ENCODE measurements at regions not wholly inside any gene's neighbourhood (a gene's known extent, or its start where the extent isn't known, plus 50 kb on each side); places are given as distances from the start of the nearest gene placed in this dataset.

- intact Hi-C loops (cut with DNase I) = no loop called here
- no peaks in the 10 kb centered on the region for H3K9me3 ChIP-seq
- 76 to 78% (median 76%) methylated on average over 11 of the region's 11 CpGs for WGBS, 4 donors
These were observed 94.2 kb downstream of the ARL5B start for GRCh38 chr10:18753312-18753895.

GRCh38 chr10:18759575-18759974, 100.3 kb downstream of the ARL5B start:
- intact Hi-C loops (cut with DNase I) = no loop called here
- no peak overlapping the region for H3K4me3 ChIP-seq
- no peak for ATAC-seq
- no peaks in the 10 kb centered on the region for H3K36me3 ChIP-seq
- no peaks in the 10 kb centered on the region for H3K9me3 ChIP-seq
- 46 to 86% (median 83%) methylated on average over 1 of the region's 1 CpG for WGBS, 4 donors
- TF ChIP-seq, protein P1, sequence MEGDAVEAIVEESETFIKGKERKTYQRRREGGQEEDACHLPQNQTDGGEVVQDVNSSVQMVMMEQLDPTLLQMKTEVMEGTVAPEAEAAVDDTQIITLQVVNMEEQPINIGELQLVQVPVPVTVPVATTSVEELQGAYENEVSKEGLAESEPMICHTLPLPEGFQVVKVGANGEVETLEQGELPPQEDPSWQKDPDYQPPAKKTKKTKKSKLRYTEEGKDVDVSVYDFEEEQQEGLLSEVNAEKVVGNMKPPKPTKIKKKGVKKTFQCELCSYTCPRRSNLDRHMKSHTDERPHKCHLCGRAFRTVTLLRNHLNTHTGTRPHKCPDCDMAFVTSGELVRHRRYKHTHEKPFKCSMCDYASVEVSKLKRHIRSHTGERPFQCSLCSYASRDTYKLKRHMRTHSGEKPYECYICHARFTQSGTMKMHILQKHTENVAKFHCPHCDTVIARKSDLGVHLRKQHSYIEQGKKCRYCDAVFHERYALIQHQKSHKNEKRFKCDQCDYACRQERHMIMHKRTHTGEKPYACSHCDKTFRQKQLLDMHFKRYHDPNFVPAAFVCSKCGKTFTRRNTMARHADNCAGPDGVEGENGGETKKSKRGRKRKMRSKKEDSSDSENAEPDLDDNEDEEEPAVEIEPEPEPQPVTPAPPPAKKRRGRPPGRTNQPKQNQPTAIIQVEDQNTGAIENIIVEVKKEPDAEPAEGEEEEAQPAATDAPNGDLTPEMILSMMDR (IDR thresholded peaks at IDR 0.05) = no peak
- TF ChIP-seq POLR2A (IDR thresholded peaks at IDR 0.05) = no peak
- DNase-seq = no peak
- H3K27ac ChIP-seq = no peak overlapping the region
- no peaks in the 10 kb centered on the region for H3K27me3 ChIP-seq
- H3K4me1 ChIP-seq = no peaks in the 10 kb centered on the region

More at GRCh38 chr10:18753312-18753895, 94.2 kb downstream of the ARL5B start:
- TF ChIP-seq POLR2A (IDR thresholded peaks at IDR 0.05) = no peak
- TF ChIP-seq, protein P1 (IDR thresholded peaks at IDR 0.05) = no peak
- ATAC-seq = no peak
- H3K4me1 ChIP-seq = no peaks in the 10 kb centered on the region
- no peak overlapping the region for H3K4me3 ChIP-seq
- no peak overlapping the region for H3K27ac ChIP-seq
- H3K27me3 ChIP-seq = no peaks in the 10 kb centered on the region
- no peaks in the 10 kb centered on the region for H3K36me3 ChIP-seq
- no peak for DNase-seq

DNA sequence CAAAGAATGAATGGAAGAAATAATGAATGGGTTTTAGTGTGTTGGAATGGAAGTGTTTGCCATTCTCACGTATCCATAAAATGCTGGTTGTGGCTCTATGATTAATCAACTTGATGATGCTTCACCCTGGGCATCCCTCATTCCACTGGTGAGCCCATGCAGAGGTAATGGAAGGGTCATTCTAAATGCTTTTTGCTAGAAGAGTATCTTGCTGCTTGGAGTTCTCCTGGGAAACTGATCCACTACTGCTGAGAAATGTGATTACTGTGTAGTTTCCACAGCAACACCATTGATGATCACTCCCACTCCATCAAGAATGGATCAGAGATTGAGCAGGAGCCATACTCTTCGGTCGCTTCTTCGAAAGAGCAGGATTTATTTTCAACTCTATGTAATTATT, 101.6 kb downstream of the ARL5B start:
- no peak for TF ChIP-seq POLR2A (IDR thresholded peaks at IDR 0.05)
- TF ChIP-seq, protein P1 (IDR thresholded peaks at IDR 0.05) = no peak
- Histone ChIP-seq H3K27me3 (no peaks in the 10 kb centered on the region), H3K4me1 (no peaks in the 10 kb centered on the region), H3K27ac (no peak overlapping the region), H3K4me3 (no peak overlapping the region), H3K36me3 (no peaks in the 10 kb centered on the region), H3K9me3 (no peaks in the 10 kb centered on the region)
- 80 to 87% (median 86%) methylated on average over 4 of the region's 4 CpGs for WGBS, 4 donors
- no peak for ATAC-seq
- no peak for DNase-seq
- intact Hi-C loops (cut with DNase I) = no loop called here

DNA sequence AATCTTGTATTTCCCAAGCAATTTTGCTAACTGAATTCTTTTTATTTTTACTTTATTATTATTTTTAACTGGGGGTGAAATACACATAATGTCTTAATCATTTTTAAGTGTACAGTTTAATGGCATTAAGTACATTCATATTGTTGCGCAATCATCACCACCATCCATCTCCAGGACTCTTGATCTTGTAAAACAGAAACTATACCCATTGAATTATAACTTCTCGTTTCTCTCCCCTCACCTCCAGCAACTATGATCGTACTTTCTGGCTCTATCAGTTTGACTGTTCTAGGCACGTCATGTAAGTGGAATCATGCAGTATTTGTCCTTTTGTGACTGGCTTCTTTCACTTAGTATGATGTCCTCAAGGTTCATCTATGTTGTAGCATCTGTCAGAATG, 108.8 kb downstream of the ARL5B start:
- DNase-seq (no peak), ATAC-seq (no peak)
- Histone ChIP-seq H3K4me3 (no peak overlapping the region), H3K27ac (no peak overlapping the region), H3K4me1 (no peaks in the 10 kb centered on the region), H3K9me3 (peaks cover 0 to 6% (median 0%) of the 10 kb centered on the region in 12 donors), H3K27me3 (no peaks in the 10 kb centered on the region), H3K36me3 (no peaks in the 10 kb centered on the region)
- WGBS, 4 donors = 87 to 93% (median 92%) methylated on average over 4 of the region's 4 CpGs
- intact Hi-C loops (cut with DNase I) = no loop called here
- no peak for TF ChIP-seq POLR2A (IDR thresholded peaks at IDR 0.05)
- TF ChIP-seq, protein P1 (IDR thresholded peaks at IDR 0.05) = no peak

All from heart left ventricle (tissue), 16 donors.